SJCRH30 (cell line): ENCODE measurements at regions not wholly inside any gene's neighbourhood (a gene's known extent, or its start where the extent isn't known, plus 50 kb on each side); places are given as distances from the start of the nearest gene placed in this dataset.

Experiments
- DNase-seq, 2 experiments: peaks; one replicate each; pipeline ENCODE4 v3.0.0-alpha.2; 2015 to 2020
- H3K27ac ChIP-seq: fragments of 250-450 bp; sonication (Bioruptor Pico); 2 replicates; pipeline ENCODE4 v1.5.1; 2020; ENCODE audit warnings: mild to moderate bottlenecking, moderate library complexity
- H3K27me3 ChIP-seq: fragments of 250-450 bp; sonication (Bioruptor Pico); 2 replicates; pipeline ENCODE4 v1.5.1; 2020; ENCODE audit warnings: mild to moderate bottlenecking, moderate library complexity
- H3K36me3 ChIP-seq: fragments of 250-450 bp; sonication (Bioruptor Pico); 2 replicates; pipeline ENCODE4 v1.5.1; 2020; ENCODE audit warnings: mild to moderate bottlenecking, moderate library complexity
- H3K4me1 ChIP-seq: fragments of 250-450 bp; sonication (Bioruptor Pico); 2 replicates; pipeline ENCODE4 v1.5.1; 2020; ENCODE audit warnings: mild to moderate bottlenecking, moderate library complexity
- H3K4me3 ChIP-seq: fragments of 250-450 bp; sonication (Bioruptor Pico); 2 replicates; pipeline ENCODE4 v1.5.1; 2020; ENCODE audit warnings: mild to moderate bottlenecking, moderate library complexity
- H3K9me3 ChIP-seq: fragments of 250-450 bp; sonication (Bioruptor Pico); replicated peaks from 2 replicates; pipeline ENCODE4 v1.5.1; 2020; ENCODE audit warnings: mild to moderate bottlenecking, moderate library complexity

DNA sequence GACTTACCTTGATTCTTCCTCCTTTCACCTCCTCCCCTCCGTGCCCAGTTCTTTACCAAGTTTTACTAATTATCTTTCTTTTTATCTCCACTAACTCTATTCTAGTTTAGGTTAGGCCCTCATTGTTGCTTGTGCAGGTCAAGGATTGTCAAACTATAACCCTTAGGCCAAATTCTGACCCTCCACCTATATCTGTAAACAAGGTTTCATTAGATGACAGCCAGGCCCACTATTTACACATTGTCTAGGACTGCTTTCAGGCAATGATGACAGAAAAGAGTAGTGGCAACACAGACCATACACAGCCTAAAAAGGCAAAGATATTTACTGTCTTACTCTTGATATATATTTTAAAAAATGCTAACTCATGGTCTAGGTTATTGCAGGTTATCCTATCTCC is 212.0 kb downstream of the RAD51AP2 start:
- H3K27ac ChIP-seq: no peak overlapping the region
- no peaks in the 10 kb centered on the region; the same call in 1 of the 2 replicates for H3K27me3 ChIP-seq
- no peaks in the 10 kb centered on the region for H3K9me3 ChIP-seq
- H3K36me3 ChIP-seq: no peaks in the 10 kb centered on the region
- no peak overlapping the region for H3K4me3 ChIP-seq
- DNase-seq: no peak
- H3K4me1 ChIP-seq: no peaks in the 10 kb centered on the region

DNA sequence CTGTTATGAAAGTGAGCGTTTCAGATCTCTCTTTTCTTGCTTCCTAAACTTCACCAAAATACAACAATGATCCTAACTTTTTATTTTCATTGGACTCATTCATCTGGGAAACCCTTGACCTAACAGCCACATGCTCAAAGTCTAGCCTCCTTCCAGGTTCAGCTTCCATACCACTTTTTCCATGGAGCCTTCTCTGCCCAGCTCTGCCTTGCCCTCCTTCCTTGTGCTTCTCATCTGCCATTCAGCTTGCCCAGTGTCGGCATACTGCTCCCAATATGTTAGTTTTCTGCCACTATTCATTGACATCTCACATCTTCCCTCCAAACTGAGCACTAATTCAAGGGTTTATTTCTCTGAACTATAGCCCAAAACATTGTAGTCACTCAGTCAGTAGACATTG is 214.7 kb downstream of the RAD51AP2 start:
- no peaks in the 10 kb centered on the region; the same call in 1 of the 2 replicates for H3K27me3 ChIP-seq
- peak in 1 of 2 experiments; percentile 27 for DNase-seq
- no peaks in the 10 kb centered on the region for H3K9me3 ChIP-seq
- no peaks in the 10 kb centered on the region for H3K36me3 ChIP-seq
- no peaks in the 10 kb centered on the region for H3K4me1 ChIP-seq
- no peak overlapping the region for H3K27ac ChIP-seq
- H3K4me3 ChIP-seq: no peak overlapping the region

DNA sequence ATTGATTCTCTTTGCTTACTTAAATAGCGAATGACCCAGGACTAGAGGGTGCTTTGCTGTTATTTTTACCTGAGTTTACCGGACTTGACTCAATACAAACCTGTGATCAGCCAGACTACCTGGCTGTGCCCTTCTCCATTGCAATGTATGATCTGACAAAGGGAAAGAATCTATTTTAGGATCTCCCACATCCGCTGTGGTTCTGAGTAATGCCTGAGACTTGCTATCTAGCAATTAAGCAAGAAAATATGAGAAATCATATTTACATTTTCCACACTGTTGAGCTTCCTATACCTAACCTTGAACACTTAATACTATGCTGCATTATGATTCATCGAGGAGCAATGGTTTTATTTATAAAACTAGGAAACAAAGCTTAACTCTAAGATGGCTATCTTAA is 215.2 kb downstream of the RAD51AP2 start:
- H3K4me3 ChIP-seq: no peak overlapping the region
- no peak for DNase-seq
- no peaks in the 10 kb centered on the region for H3K4me1 ChIP-seq
- H3K27ac ChIP-seq: no peak overlapping the region
- no peaks in the 10 kb centered on the region for H3K36me3 ChIP-seq
- H3K27me3 ChIP-seq: no peaks in the 10 kb centered on the region; the same call in 1 of the 2 replicates
- H3K9me3 ChIP-seq: no peaks in the 10 kb centered on the region

DNA sequence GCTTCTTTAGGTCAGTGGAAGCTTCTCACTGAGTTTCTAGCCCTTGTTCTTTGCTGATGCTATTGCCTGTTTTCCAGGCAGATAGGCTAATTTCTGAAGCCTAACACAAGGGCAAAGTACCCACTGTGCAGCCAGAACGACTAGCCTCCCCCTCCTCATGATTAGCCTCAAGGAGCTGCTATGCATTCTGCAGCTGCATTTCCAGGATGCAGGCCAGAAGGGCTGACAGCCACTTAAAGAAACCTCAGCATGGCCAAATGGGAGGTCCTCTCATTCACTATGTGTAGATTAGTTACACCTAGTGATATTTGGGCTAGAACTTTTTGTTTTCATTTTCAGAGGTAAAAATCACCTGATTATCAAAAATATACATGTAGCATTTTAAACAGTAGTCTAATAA is 216.0 kb downstream of the RAD51AP2 start:
- no peak for DNase-seq
- no peaks in the 10 kb centered on the region for H3K9me3 ChIP-seq
- no peak overlapping the region for H3K4me3 ChIP-seq
- H3K27me3 ChIP-seq: no peaks in the 10 kb centered on the region; the same call in 1 of the 2 replicates
- H3K4me1 ChIP-seq: no peaks in the 10 kb centered on the region
- H3K27ac ChIP-seq: no peak overlapping the region
- H3K36me3 ChIP-seq: no peaks in the 10 kb centered on the region

DNA sequence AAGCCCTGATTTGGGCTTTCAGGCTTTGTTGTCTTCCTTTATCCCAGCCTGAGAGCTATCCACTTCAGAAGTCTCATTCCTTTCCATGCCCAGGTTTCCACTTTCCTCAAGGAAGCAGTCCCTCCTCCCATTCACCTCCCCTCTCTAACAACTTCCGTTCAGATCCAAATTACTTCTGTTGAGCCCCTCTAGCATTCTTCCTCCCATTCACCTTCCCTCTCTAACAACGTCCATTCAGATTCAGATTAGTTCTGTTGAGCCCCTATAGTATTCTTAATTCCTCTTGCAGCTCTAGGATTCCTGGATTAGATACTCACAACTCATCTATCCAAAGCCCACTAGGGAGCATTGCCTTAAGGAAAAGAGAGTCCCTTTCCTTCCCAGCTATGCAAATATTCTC is 216.8 kb downstream of the RAD51AP2 start:
- no peaks in the 10 kb centered on the region; the same call in 1 of the 2 replicates for H3K27me3 ChIP-seq
- no peak for DNase-seq
- H3K36me3 ChIP-seq: no peaks in the 10 kb centered on the region
- no peak overlapping the region for H3K4me3 ChIP-seq
- H3K9me3 ChIP-seq: no peaks in the 10 kb centered on the region
- no peak overlapping the region for H3K27ac ChIP-seq
- H3K4me1 ChIP-seq: no peaks in the 10 kb centered on the region

DNA sequence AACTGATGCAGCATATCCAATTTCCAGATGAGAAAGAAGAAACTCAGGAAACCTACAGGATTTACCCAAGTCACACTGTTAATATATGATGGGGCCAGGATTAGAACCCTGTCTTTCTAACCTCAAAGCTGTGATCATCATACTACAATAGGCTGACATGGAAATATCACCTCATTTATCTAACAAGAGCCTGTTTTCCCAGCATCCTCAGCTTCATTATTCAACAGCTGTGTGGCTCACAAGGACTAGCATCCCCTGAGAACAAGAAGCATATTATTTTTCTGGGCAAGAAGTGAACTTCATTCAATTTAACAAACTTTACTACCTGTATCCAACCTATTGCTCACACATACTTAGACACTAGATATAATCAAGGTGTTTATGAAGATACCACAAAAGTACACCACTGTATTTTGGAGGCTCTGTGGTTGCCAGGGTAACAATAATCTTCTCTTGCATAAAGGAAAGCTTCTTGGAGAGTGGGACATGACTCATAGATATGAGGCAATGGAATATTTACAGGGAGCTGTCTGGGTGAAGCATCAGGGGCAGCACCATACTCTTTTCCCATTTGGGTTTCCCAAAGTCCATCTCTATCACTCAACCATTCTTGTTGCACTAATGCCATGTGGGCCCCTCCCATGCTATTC is 218.2 kb downstream of the RAD51AP2 start:
- Histone ChIP-seq H3K9me3 (no peaks in the 10 kb centered on the region), H3K36me3 (no peaks in the 10 kb centered on the region), H3K4me3 (no peak overlapping the region), H3K4me1 (no peaks in the 10 kb centered on the region), H3K27ac (no peak overlapping the region), H3K27me3 (no peaks in the 10 kb centered on the region; the same call in 1 of the 2 replicates)
- no peak for DNase-seq

DNA sequence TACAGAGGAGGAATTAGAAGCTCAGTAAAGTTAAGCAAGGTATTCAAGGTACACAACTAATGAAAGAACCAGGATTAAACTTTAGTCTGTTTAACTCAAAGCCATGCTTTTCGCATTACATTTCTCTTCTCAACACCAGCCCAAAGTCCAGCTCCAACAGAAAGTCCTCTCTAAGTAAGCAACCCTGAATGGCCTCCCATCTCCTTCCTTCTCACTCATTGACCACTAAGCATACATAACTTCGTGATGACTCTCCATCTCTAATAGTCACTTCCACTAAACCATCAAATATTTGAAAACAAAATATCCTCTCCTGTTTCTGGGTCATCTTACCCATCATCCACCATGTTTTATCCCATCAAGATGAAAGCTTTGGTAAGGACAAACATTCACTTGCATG is 219.8 kb downstream of the RAD51AP2 start:
- no peaks in the 10 kb centered on the region for H3K4me1 ChIP-seq
- H3K4me3 ChIP-seq: no peak overlapping the region
- no peaks in the 10 kb centered on the region for H3K9me3 ChIP-seq
- H3K27me3 ChIP-seq: no peaks in the 10 kb centered on the region
- DNase-seq: no peak
- H3K36me3 ChIP-seq: no peaks in the 10 kb centered on the region
- no peak overlapping the region for H3K27ac ChIP-seq

DNA sequence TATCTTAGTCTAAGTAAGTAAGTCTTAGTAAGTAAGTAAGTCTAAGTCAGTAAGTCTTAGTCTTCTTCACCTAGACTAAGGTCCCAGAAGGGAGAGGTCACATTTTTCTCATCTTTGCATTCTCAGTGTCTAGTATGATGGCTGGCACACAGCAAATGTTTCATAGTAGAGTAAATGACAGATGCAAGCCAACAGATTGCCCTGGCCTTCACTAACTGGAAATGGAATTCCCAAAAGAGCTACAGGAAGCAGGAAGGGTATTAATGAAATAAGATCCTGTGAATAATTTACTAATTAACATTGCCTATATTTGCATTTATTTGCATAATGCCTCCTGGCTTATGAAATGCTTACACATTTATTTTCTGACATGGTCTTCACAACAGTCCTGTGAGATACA is 221.6 kb downstream of the RAD51AP2 start:
- Histone ChIP-seq H3K27ac (no peak overlapping the region), H3K4me3 (no peak overlapping the region), H3K9me3 (no peaks in the 10 kb centered on the region), H3K27me3 (no peaks in the 10 kb centered on the region), H3K4me1 (no peaks in the 10 kb centered on the region), H3K36me3 (no peaks in the 10 kb centered on the region)
- no peak for DNase-seq

DNA sequence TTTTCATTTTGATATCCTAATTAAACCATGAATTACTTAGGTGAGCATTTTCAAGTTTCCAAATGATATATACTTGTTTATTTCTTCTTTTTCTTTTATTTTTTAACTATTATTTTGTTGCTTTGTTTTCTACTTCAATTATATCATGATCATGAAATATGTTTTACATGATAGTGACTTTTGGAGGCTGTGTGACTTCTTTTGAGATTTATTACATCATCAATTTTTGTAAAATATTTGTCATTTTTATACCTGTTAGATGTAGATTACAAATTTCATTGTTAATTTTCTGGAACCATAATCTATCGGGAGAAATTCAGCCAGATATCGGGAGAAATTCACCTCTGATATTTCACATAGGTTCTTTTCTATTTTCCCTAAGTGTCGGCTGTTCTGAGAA is 228.6 kb downstream of the RAD51AP2 start:
- no peaks in the 10 kb centered on the region for H3K4me1 ChIP-seq
- H3K27ac ChIP-seq: no peak overlapping the region
- H3K9me3 ChIP-seq: no peaks in the 10 kb centered on the region
- no peaks in the 10 kb centered on the region for H3K36me3 ChIP-seq
- no peak overlapping the region for H3K4me3 ChIP-seq
- no peak for DNase-seq
- no peaks in the 10 kb centered on the region for H3K27me3 ChIP-seq

DNA sequence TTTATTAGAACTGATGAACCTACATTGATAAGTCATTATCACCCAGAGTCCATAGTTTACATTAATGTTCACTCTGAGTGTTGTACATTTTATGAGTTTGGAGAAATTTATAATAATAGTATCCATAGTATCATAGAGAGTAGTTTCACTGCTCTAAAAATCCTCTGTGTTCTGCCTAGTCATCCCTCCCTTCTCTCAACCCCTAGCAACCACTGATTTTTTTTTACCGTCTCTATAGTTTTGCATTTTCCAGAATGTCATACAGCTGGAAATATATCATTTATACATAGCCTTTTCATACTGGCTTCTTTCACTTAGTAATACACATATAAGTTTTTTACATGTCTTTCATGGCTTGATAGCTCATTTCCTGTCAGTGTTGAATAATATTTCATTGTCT is 231.1 kb downstream of the RAD51AP2 start:
- Histone ChIP-seq H3K9me3 (no peaks in the 10 kb centered on the region), H3K27ac (no peak overlapping the region), H3K4me1 (no peaks in the 10 kb centered on the region), H3K27me3 (no peaks in the 10 kb centered on the region), H3K36me3 (no peaks in the 10 kb centered on the region), H3K4me3 (no peak overlapping the region)
- no peak for DNase-seq

DNA sequence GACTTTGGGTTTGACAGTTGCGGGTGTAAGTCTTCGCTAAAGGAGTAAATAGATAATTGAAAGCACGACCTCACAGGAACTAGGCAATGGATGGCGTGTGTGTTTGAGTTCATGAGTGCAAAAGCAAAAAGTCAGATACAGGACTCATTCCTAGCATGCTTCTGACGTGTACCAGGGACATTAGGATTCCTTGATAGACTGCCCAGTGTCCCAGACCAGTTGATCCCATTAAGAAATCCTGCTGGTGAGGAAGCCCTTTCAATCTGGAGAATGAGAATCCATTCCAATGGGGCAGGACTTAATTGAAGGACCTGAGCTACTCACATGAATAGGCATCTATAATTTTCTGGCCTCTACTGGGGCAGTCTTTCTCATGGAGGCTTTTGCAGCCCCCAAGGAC is 235.4 kb downstream of the RAD51AP2 start:
- no peak overlapping the region for H3K4me3 ChIP-seq
- no peaks in the 10 kb centered on the region for H3K9me3 ChIP-seq
- no peaks in the 10 kb centered on the region for H3K36me3 ChIP-seq
- DNase-seq: no peak
- no peaks in the 10 kb centered on the region for H3K27me3 ChIP-seq
- no peak overlapping the region for H3K27ac ChIP-seq
- no peaks in the 10 kb centered on the region for H3K4me1 ChIP-seq

DNA sequence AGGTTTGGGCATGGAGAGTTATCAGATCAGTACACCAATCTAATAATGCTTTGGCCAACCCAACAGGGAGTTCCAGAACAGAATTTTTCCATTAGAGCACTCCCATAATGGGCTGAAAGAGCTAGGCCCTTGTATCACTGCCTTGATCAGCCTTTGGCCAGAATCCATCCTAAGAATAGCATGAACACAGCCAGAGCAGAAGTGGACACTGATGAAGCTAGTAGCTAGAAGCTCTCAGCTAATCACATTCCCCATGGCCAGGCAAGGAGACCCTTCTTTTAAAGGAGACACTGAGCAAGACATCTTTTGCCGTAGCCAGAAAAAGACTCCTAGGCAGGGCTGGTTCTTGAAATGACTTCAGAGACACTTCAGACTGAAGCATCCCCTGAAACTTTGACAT is 236.0 kb downstream of the RAD51AP2 start:
- H3K36me3 ChIP-seq: no peaks in the 10 kb centered on the region
- no peak overlapping the region for H3K4me3 ChIP-seq
- H3K27ac ChIP-seq: no peak overlapping the region
- no peaks in the 10 kb centered on the region for H3K27me3 ChIP-seq
- no peak for DNase-seq
- H3K9me3 ChIP-seq: no peaks in the 10 kb centered on the region
- no peaks in the 10 kb centered on the region for H3K4me1 ChIP-seq

DNA sequence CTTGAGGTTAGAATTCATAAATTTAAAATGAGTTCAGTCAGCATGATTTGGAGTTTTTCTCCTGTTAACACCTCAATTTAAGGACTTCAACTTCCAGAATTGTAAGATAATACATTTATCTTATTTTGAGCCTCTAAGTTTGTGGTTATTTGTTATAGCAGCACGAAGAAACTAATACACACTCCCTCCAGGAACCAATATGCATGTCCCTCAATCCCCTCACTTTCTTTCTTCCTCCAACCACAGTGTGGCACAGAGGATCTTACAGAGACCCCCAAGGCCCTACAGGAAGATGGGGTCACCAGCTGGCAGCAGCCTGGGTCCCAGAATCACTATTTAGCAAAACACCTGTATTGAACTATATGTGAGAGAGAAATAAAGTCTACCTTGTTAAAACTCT is 242.0 kb downstream of the RAD51AP2 start:
- no peaks in the 10 kb centered on the region for H3K36me3 ChIP-seq
- H3K4me1 ChIP-seq: no peaks in the 10 kb centered on the region
- no peak for DNase-seq
- H3K27ac ChIP-seq: no peak overlapping the region
- no peaks in the 10 kb centered on the region for H3K27me3 ChIP-seq
- H3K9me3 ChIP-seq: no peaks in the 10 kb centered on the region
- H3K4me3 ChIP-seq: no peak overlapping the region

DNA sequence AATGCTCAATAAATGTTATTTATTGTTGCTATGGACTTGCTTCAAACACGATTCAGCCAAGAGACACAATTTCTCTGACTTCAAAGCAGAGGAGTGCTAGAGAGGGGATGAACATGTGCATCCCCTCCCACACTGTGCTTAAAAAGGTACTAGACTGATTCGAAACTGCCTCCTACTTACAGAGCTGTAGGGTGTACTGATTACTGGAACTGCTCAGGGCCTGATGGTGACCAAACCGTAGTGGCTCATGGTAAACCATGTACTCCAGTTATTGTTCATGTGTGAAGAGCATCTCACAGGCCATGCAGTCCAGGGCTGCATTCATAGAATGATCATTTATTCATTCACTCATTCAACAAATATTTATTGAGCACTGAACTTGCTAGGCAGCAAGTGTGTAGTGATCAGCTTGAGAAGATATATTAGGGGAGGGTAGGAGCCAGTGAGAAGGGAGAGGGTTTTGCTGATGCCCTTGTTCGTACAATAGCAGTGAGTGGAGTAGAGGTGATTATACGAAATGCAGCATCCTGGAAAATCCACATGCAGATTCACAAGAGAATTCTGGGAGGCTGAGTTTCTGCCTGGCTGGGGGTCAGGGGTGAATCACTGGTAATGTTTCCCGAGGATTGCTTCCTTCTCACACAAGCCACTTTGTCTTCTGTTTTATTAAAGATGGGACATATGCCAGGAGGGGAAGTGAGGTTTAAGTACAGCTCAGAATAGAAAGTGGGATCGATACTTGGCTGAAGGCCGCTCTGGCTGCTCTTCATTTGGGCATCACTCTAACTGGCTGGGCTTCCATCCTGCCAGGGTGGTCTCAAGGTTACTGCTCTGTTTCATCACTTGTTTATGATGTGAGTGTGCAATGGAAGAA is 245.4 kb downstream of the RAD51AP2 start:
- H3K4me1 ChIP-seq: no peaks in the 10 kb centered on the region
- DNase-seq: no peak
- no peaks in the 10 kb centered on the region; the same call in 1 of the 2 replicates for H3K27me3 ChIP-seq
- no peaks in the 10 kb centered on the region for H3K9me3 ChIP-seq
- no peak overlapping the region for H3K27ac ChIP-seq
- no peaks in the 10 kb centered on the region for H3K36me3 ChIP-seq
- H3K4me3 ChIP-seq: no peak overlapping the region

DNA sequence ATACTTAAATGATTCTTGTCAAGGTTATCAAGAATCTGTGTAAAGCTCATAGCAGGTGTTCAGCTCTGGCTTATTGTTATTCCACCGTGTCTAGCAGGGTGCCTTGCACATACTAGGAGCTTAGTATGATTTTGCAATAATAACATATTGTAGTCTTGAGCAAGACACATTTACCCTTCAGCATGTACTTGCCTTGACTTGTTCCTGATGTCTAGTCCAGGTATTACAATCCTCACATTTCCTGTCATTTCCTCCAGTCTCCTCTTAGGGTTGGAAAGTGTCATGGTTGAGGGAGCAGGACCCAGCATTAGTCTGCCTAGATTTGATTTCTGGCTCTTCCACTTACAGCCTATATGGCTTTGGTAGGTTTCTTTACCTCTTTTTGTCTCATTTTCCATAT is 246.1 kb downstream of the RAD51AP2 start:
- no peak overlapping the region for H3K27ac ChIP-seq
- H3K4me1 ChIP-seq: no peaks in the 10 kb centered on the region

More for the DNA sequence above, 246.1 kb downstream of the RAD51AP2 start:
- Histone ChIP-seq H3K36me3 (no peaks in the 10 kb centered on the region), H3K27me3 (no peaks in the 10 kb centered on the region; the same call in 1 of the 2 replicates), H3K9me3 (no peaks in the 10 kb centered on the region), H3K4me3 (no peak overlapping the region)
- no peak for DNase-seq
